Osteocyte (in vitro differentiated cells): ENCODE measurements at regions not wholly inside any gene's neighbourhood (a gene's known extent, or its start where the extent isn't known, plus 50 kb on each side); places are given as distances from the start of the nearest gene placed in this dataset.

Source experiments
- DNase-seq: peaks from one replicate; pipeline ENCODE4 v3.0.0; 2021; ENCODE audit warnings: mixed read lengths; ENCODE audit not compliant: unreplicated experiment; ENCODE audit errors: extremely low spot score
- H3K27ac Mint-ChIP-seq: one replicate; pipeline ENCODE4 v1.8.0; 2021; ENCODE audit warnings: mild to moderate bottlenecking, mixed read lengths; ENCODE audit not compliant: unreplicated experiment
- H3K27me3 Mint-ChIP-seq: one replicate; pipeline ENCODE4 v1.8.0; 2021; ENCODE audit warnings: mixed read lengths; ENCODE audit not compliant: unreplicated experiment
- H3K36me3 Mint-ChIP-seq: one replicate; pipeline ENCODE4 v1.8.0; 2021; ENCODE audit warnings: mixed read lengths; ENCODE audit not compliant: unreplicated experiment
- H3K4me1 Mint-ChIP-seq: one replicate; pipeline ENCODE4 v1.8.0; 2021; ENCODE audit warnings: mixed read lengths; ENCODE audit not compliant: unreplicated experiment
- H3K4me3 Mint-ChIP-seq: one replicate; pipeline ENCODE4 v1.8.0; 2021; ENCODE audit warnings: mild to moderate bottlenecking, moderate library complexity, mixed read lengths; ENCODE audit not compliant: unreplicated experiment
- H3K9me3 Mint-ChIP-seq: one replicate; pipeline ENCODE4 v1.8.0; 2021; ENCODE audit warnings: mixed read lengths; ENCODE audit not compliant: unreplicated experiment
- CTCF ChIP-seq: fragments of 200-600 bp; sonication (generic); IDR thresholded peaks from 2 replicates; pipeline ENCODE4 v1.5.0; 2021; ENCODE audit warnings: antibody characterized with exemption, mild to moderate bottlenecking, moderate library complexity

DNA sequence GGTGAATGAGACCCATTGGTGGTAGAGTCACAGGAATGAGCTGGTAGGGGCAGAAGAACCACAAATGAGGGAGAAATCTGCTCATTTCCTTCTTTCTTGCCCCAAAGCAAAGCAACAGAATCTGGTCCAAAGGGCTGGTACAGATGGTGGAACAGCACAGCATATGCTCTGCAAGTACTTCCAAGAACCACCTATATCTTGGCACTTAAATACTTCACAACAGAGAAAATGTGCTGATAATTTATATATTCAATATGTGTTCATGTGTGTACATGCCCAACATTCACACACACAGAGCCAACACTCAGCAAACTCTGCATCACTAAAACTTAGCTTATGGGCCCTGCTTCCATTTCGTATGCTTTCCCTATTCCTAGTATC is 884.4 kb upstream of the KLHL29 start:
- Mint-ChIP-seq H3K36me3 (no peaks in the 10 kb centered on the region), H3K9me3 (peaks cover 23% of the 10 kb centered on the region), H3K4me1 (no peaks in the 10 kb centered on the region), H3K27me3 (no peaks in the 10 kb centered on the region), H3K4me3 (no peak overlapping the region), H3K27ac (no peak overlapping the region)
- no peak for DNase-seq
- no peak for TF ChIP-seq CTCF

GRCh38 chr2:22501851-22502250 is 883.1 kb upstream of the KLHL29 start:
- Mint-ChIP-seq H3K27me3 (no peaks in the 10 kb centered on the region), H3K36me3 (no peaks in the 10 kb centered on the region), H3K9me3 (peaks cover 20% of the 10 kb centered on the region), H3K4me3 (no peak overlapping the region), H3K4me1 (no peaks in the 10 kb centered on the region), H3K27ac (no peak overlapping the region)
- no peak for DNase-seq
- no peak for TF ChIP-seq CTCF

- Mint-ChIP-seq H3K4me1 (no peaks in the 10 kb centered on the region), H3K4me3 (no peak overlapping the region), H3K36me3 (no peaks in the 10 kb centered on the region), H3K27me3 (no peaks in the 10 kb centered on the region), H3K27ac (no peak overlapping the region), H3K9me3 (peaks cover 9% of the 10 kb centered on the region)
- DNase-seq: no peak
- TF ChIP-seq CTCF: no peak
Observed at GRCh38 chr2:22513563-22513962, 871.4 kb upstream of the KLHL29 start.

DNA sequence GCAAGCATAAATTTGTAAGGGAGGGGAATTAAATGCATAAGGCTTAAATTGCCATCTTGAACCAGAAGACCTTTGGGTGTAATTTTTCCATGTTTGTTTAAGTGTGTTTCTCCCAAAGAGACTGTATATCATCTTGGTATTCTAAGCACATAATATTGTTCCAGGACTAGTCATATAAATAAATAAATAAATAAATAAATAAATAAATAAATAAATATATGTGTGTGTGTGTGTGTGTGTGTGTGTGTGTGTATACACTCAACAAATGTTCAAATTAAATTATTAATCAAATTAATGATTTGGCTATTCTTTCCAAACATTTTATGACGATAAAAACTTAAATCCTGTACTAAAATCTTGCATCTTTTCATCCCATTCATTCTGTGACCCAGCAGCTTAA is 867.8 kb upstream of the KLHL29 start:
- H3K36me3 Mint-ChIP-seq: no peaks in the 10 kb centered on the region
- H3K27ac Mint-ChIP-seq: no peak overlapping the region
- no peak overlapping the region for H3K4me3 Mint-ChIP-seq
- peaks cover 30% of the 10 kb centered on the region for H3K9me3 Mint-ChIP-seq
- TF ChIP-seq CTCF: no peak
- H3K4me1 Mint-ChIP-seq: no peaks in the 10 kb centered on the region
- no peaks in the 10 kb centered on the region for H3K27me3 Mint-ChIP-seq
- no peak for DNase-seq

DNA sequence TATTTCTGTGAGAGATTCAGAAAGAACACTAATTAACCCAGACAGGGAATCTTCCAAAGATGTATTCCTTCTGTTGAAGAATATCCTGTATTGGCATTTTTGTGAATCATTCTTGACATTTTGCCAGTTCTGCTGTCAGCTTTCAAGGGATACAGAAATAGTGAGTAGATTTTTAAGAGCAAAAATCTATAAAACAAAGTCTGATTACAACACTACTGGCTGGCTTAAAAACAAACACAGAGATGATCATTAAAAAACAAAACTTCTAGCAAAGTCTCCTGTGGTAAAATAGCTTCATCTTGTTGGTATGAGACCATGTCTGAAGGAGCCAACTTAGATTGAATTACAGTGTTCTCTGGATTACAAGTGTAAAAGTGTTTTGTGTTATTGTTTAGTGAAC is 866.3 kb upstream of the KLHL29 start:
- peaks cover 32% of the 10 kb centered on the region for H3K9me3 Mint-ChIP-seq
- H3K27ac Mint-ChIP-seq: no peak overlapping the region
- no peaks in the 10 kb centered on the region for H3K4me1 Mint-ChIP-seq
- H3K27me3 Mint-ChIP-seq: no peaks in the 10 kb centered on the region
- H3K36me3 Mint-ChIP-seq: no peaks in the 10 kb centered on the region
- DNase-seq: no peak
- no peak overlapping the region for H3K4me3 Mint-ChIP-seq
- TF ChIP-seq CTCF: no peak
